HEK293 (cell line): ENCODE measurements at regions not wholly inside any gene's neighbourhood (a gene's known extent, or its start where the extent isn't known, plus 50 kb on each side); places are given as distances from the start of the nearest gene placed in this dataset.

Experiments
- GLIS2 ChIP-seq: fragments of 450-650 bp; formaldehyde crosslinking; IDR thresholded peaks from 2 replicates; pipeline ENCODE4 v1.5.1; 2016; ENCODE audit warnings: missing biosample characterization, missing genetic modification characterization
- ZFP69B ChIP-seq: fragments of 450-650 bp; formaldehyde crosslinking; IDR thresholded peaks from 2 replicates; pipeline ENCODE4 v1.5.1; 2016; ENCODE audit warnings: missing biosample characterization, missing genetic modification characterization

DNA sequence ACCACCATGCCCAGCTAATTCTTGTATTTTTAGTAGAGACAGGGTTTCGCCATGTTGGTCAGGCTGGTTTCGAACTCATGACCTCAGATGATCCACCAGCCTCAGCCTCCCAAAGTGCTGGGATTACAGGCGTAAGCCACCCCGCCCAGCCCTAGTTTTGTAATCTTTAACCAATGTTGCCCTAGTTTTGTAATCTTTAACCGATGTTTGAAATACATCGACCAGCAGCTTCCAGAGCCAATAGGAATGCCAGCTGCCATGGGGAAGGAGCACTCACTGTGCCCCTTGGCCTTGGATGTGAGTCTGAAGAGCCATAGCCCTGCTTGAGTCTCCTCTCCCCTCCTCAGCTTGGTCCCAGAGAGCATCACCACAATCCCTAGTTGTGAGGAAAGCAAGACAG is 209.3 kb upstream of the RGS6 start:
- no peak for TF ChIP-seq GLIS2 (tag by site-specific recombination)
- TF ChIP-seq ZFP69B: no peak
